Mesendoderm (in vitro differentiated cells): ENCODE measurements at regions not wholly inside any gene's neighbourhood (a gene's known extent, or its start where the extent isn't known, plus 50 kb on each side); places are given as distances from the start of the nearest gene placed in this dataset.

Experiments
- DNase-seq: peaks from one replicate; pipeline ENCODE4 v3.0.0; 2013
- H2AK5ac ChIP-seq: 2 replicates; pipeline ENCODE4 v1.6.1; 2013; ENCODE audit warnings: low read length, inconsistent platforms
- H2BK120ac ChIP-seq: 2 replicates; pipeline ENCODE4 v1.6.1; 2013; ENCODE audit warnings: low read depth, mild to moderate bottlenecking, low read length, moderate library complexity, mixed read lengths
- H2BK15ac ChIP-seq: replicated peaks from 2 replicates; pipeline ENCODE4 v1.6.1; 2013; ENCODE audit warnings: low read depth, mild to moderate bottlenecking, moderate library complexity
- H2BK5ac ChIP-seq: 2 replicates; pipeline ENCODE4 v1.6.1; 2013; ENCODE audit warnings: low read length, inconsistent platforms
- H3K18ac ChIP-seq: 2 replicates; pipeline ENCODE4 v1.6.1; 2013; ENCODE audit warnings: mild to moderate bottlenecking, low read length, mixed read lengths
- H3K23ac ChIP-seq: one replicate; pipeline ENCODE4 v1.6.1; 2013; ENCODE audit warnings: low read length
- H3K27ac ChIP-seq: 2 replicates; pipeline ENCODE4 v1.5.1; 2013; ENCODE audit warnings: low read depth, mild to moderate bottlenecking, inconsistent platforms, low read length, moderate library complexity
- H3K27me3 ChIP-seq: 2 replicates; pipeline ENCODE4 v1.6.1; 2013; ENCODE audit warnings: low read length, control low read depth, mild to moderate bottlenecking, inconsistent platforms; ENCODE audit not compliant: insufficient read depth, poor library complexity
- H3K36me3 ChIP-seq: 2 replicates; pipeline ENCODE4 v1.6.1; 2013; ENCODE audit warnings: low read length, inconsistent platforms; ENCODE audit not compliant: control insufficient read depth, insufficient read depth
- H3K4ac ChIP-seq: one replicate; pipeline ENCODE4 v1.6.1; 2013; ENCODE audit warnings: low read depth, mild to moderate bottlenecking, low read length, moderate library complexity
- H3K4me1 ChIP-seq: 2 replicates; pipeline ENCODE4 v1.6.1; 2013; ENCODE audit warnings: low read depth, low read length, inconsistent platforms; ENCODE audit not compliant: control insufficient read depth
- H3K4me2 ChIP-seq: 2 replicates; pipeline ENCODE4 v1.6.1; 2013; ENCODE audit warnings: low read length
- H3K4me3 ChIP-seq: 2 replicates; pipeline ENCODE4 v1.5.1; 2013; ENCODE audit warnings: mild to moderate bottlenecking, low read length
- H3K56ac ChIP-seq: one replicate; pipeline ENCODE4 v1.6.1; 2013; ENCODE audit warnings: low read length
- H3K79me1 ChIP-seq: 2 replicates; pipeline ENCODE4 v1.6.1; 2013; ENCODE audit warnings: low read length, inconsistent platforms
- H3K79me2 ChIP-seq: 2 replicates; pipeline ENCODE4 v1.6.1; 2013; ENCODE audit warnings: mild to moderate bottlenecking, low read length; ENCODE audit not compliant: control insufficient read depth, insufficient read depth
- H3K9ac ChIP-seq: 2 replicates; pipeline ENCODE4 v1.6.1; 2013; ENCODE audit warnings: low read length, inconsistent platforms
- H4K5ac ChIP-seq: one replicate; pipeline ENCODE4 v1.6.1; 2013; ENCODE audit warnings: low read length
- H4K8ac ChIP-seq: one replicate; pipeline ENCODE4 v1.6.1; 2013; ENCODE audit warnings: low read depth, mild to moderate bottlenecking, control low read depth, low read length, moderate library complexity
- WGBS: extraction: QIAGEN DNeasy Blood & Tissue Kit; methylation state at CpG from one replicate; pipeline ENCODE4 v1.1.7; 2013; ENCODE audit warnings: low lambda C conversion rate, missing lambda C conversion rate; ENCODE audit not compliant: insufficient coverage; ENCODE audit errors: extremely low coverage; 5-methylcytosine and 5-hydroxymethylcytosine counted together

- Histone ChIP-seq H3K9ac (no peak overlapping the region), H3K4me3 (no peak overlapping the region), H3K4me2 (no peak overlapping the region), H3K79me2 (no peaks in the 10 kb centered on the region), H3K36me3 (no peaks in the 10 kb centered on the region), H2BK5ac (no peak overlapping the region), H3K27ac (no peak overlapping the region), H3K56ac (no peak overlapping the region), H3K4ac (no peak overlapping the region), H3K18ac (no peak overlapping the region), H2AK5ac (no peak overlapping the region), H3K4me1 (peaks cover 2% of the 10 kb centered on the region), H4K5ac (no peak overlapping the region), H2BK120ac (no peak overlapping the region), H2BK15ac (no peak overlapping the region), H4K8ac (no peak overlapping the region), H3K27me3 (no peaks in the 10 kb centered on the region), H3K79me1 (no peaks in the 10 kb centered on the region), H3K23ac (no peak overlapping the region)
- peak; percentile 98 for DNase-seq
- no CpG with 5 or more reads among the region's 7 CpGs for WGBS
These were observed 134.1 kb upstream of the ARPP21 start for GRCh38 chr3:35505181-35505580.

GRCh38 chr3:35505772-35506171 lies 133.6 kb upstream of the ARPP21 start:
- peak overlapping the region; percentile 30 for H3K27ac ChIP-seq
- H3K4me1 ChIP-seq = peaks cover 2% of the 10 kb centered on the region

DNA sequence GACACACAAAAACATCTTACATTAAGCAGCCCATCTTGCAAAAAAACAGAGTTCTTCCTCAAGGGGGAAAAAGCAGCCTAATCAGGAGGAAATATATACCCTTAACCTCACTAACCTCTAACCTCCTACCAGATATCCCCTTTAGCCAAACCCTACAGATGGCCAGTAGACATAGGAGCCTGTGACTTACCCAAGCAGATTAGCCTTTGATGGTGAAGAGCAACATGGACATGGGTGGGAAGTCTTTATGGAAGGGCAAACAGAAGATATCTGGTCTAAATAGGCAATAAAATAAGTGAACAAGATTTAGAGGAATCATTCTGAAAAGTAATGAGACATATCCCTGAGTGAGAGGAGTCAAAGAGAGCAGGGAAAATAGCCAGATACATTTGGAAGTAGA lies 119.4 kb upstream of the ARPP21 start:
- H3K79me1 ChIP-seq = no peaks in the 10 kb centered on the region
- peaks cover 2% of the 10 kb centered on the region for H3K4me1 ChIP-seq
- no peak overlapping the region for H2AK5ac ChIP-seq
- no peaks in the 10 kb centered on the region for H3K27me3 ChIP-seq
- no peak overlapping the region for H2BK5ac ChIP-seq
- H3K4ac ChIP-seq = no peak overlapping the region
- no peak overlapping the region for H3K4me3 ChIP-seq
- DNase-seq = no peak
- no peak overlapping the region for H3K4me2 ChIP-seq
- H3K36me3 ChIP-seq = no peaks in the 10 kb centered on the region
- H3K27ac ChIP-seq = no peak overlapping the region
- no peak overlapping the region for H3K18ac ChIP-seq
- H3K79me2 ChIP-seq = no peaks in the 10 kb centered on the region
- no peak overlapping the region for H3K9ac ChIP-seq
- H4K8ac ChIP-seq = no peak overlapping the region
- no peak overlapping the region for H4K5ac ChIP-seq
- H3K56ac ChIP-seq = no peak overlapping the region
- no peak overlapping the region for H2BK15ac ChIP-seq
- no peak overlapping the region for H3K23ac ChIP-seq
- H2BK120ac ChIP-seq = no peak overlapping the region

More at GRCh38 chr3:35505772-35506171, 133.6 kb upstream of the ARPP21 start:
- no peak overlapping the region for H4K5ac ChIP-seq
- no peak overlapping the region for H2BK5ac ChIP-seq
- H3K56ac ChIP-seq = peak overlapping the region; percentile 28
- no peak overlapping the region for H2AK5ac ChIP-seq
- H3K4ac ChIP-seq = no peak overlapping the region
- H3K79me1 ChIP-seq = no peaks in the 10 kb centered on the region
- H4K8ac ChIP-seq = no peak overlapping the region
- H3K23ac ChIP-seq = no peak overlapping the region
- H2BK15ac ChIP-seq = no peak overlapping the region
- no peak overlapping the region for H2BK120ac ChIP-seq
- DNase-seq = no peak
- no CpG with 5 or more reads among the region's 3 CpGs for WGBS
- no peak overlapping the region for H3K4me2 ChIP-seq
- H3K36me3 ChIP-seq = no peaks in the 10 kb centered on the region
- no peak overlapping the region for H3K9ac ChIP-seq
- H3K4me3 ChIP-seq = no peak overlapping the region
- H3K18ac ChIP-seq = no peak overlapping the region
- no peaks in the 10 kb centered on the region for H3K27me3 ChIP-seq
- H3K79me2 ChIP-seq = no peaks in the 10 kb centered on the region

- no peak overlapping the region for H3K4me2 ChIP-seq
- no peaks in the 10 kb centered on the region for H3K36me3 ChIP-seq
- no peak overlapping the region for H4K8ac ChIP-seq
- H3K9ac ChIP-seq = no peak overlapping the region
- peaks cover 2% of the 10 kb centered on the region for H3K4me1 ChIP-seq
- DNase-seq = peak; percentile 38
- no peak overlapping the region for H3K4ac ChIP-seq
- H4K5ac ChIP-seq = no peak overlapping the region
- H3K27ac ChIP-seq = no peak overlapping the region
- WGBS = no CpG with 5 or more reads among the region's 3 CpGs
- no peak overlapping the region for H2AK5ac ChIP-seq
- no peak overlapping the region for H3K4me3 ChIP-seq
- H2BK120ac ChIP-seq = no peak overlapping the region
- no peak overlapping the region for H3K56ac ChIP-seq
- H2BK5ac ChIP-seq = no peak overlapping the region
- no peak overlapping the region for H3K23ac ChIP-seq
- no peaks in the 10 kb centered on the region for H3K79me2 ChIP-seq
- no peak overlapping the region for H2BK15ac ChIP-seq
- H3K18ac ChIP-seq = no peak overlapping the region
- no peaks in the 10 kb centered on the region for H3K79me1 ChIP-seq
- H3K27me3 ChIP-seq = no peaks in the 10 kb centered on the region
These were observed 118.1 kb upstream of the ARPP21 start for GRCh38 chr3:35521196-35521595.

- no peak overlapping the region for H3K23ac ChIP-seq
- H3K18ac ChIP-seq = peak overlapping the region; percentile 25
- no peak overlapping the region for H2BK5ac ChIP-seq
- no peaks in the 10 kb centered on the region for H3K36me3 ChIP-seq
- no peak overlapping the region for H3K4me3 ChIP-seq
- no peak overlapping the region for H3K4me2 ChIP-seq
- H3K4me1 ChIP-seq = peaks cover 2% of the 10 kb centered on the region
- H2AK5ac ChIP-seq = no peak overlapping the region
- H3K79me2 ChIP-seq = no peaks in the 10 kb centered on the region
- WGBS = no CpG with 5 or more reads among the region's 3 CpGs
- H4K8ac ChIP-seq = no peak overlapping the region
- H3K9ac ChIP-seq = no peak overlapping the region
- no peak overlapping the region for H2BK15ac ChIP-seq
- peak overlapping the region; percentile 98 for H3K4ac ChIP-seq
- no peak overlapping the region for H4K5ac ChIP-seq
- H2BK120ac ChIP-seq = no peak overlapping the region
- no peaks in the 10 kb centered on the region for H3K27me3 ChIP-seq
- H3K27ac ChIP-seq = no peak overlapping the region
- no peak for DNase-seq
- no peak overlapping the region for H3K56ac ChIP-seq
- H3K79me1 ChIP-seq = no peaks in the 10 kb centered on the region
These were observed 116.9 kb upstream of the ARPP21 start for GRCh38 chr3:35522450-35522849.

GRCh38 chr3:35523074-35523473 lies 116.3 kb upstream of the ARPP21 start:
- Histone ChIP-seq H3K56ac (no peak overlapping the region), H3K4me1 (peaks cover 2% of the 10 kb centered on the region), H3K18ac (peak overlapping the region; percentile 25), H2BK15ac (no peak overlapping the region), H3K4me3 (no peak overlapping the region), H4K8ac (no peak overlapping the region), H3K79me1 (no peaks in the 10 kb centered on the region), H2BK120ac (no peak overlapping the region), H3K23ac (no peak overlapping the region), H3K4me2 (no peak overlapping the region), H3K4ac (peak overlapping the region; percentile 98), H3K27me3 (no peaks in the 10 kb centered on the region), H3K27ac (no peak overlapping the region), H2AK5ac (no peak overlapping the region), H3K36me3 (no peaks in the 10 kb centered on the region), H3K9ac (no peak overlapping the region), H4K5ac (no peak overlapping the region), H3K79me2 (no peaks in the 10 kb centered on the region), H2BK5ac (no peak overlapping the region)
- 100% methylated on average over 1 of the region's 4 CpGs for WGBS
- no peak for DNase-seq
